ENCODE measurements at regions not wholly inside any gene's neighbourhood (a gene's known extent, or its start where the extent isn't known, plus 50 kb on each side); places are given as distances from the start of the nearest gene placed in this dataset.

DNA sequence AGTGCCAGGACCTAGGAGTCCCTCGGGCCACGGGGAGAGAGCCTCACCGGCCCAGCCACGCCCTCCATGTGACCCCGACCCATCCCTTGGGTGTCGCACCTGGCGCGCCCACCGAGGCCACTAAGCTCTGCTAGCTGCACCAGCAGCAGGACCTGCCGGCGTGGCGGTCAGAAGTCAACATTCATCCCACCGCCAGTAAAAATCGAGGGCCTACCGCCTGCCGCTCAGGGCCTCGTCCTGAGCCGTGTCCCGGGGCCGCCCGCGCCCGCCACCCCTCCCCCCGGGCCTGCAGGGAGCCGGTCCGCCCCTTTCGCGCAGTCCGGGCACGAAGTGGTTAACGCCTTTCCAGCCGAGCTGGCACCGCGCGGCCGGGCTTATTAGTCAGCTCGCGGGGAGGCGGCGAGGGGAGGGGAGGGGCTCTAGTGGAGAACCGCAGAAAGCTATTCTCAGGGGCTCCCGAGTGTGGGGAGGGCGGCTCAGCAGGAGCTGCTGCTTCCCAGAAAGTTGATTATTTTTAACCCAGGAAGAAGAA, 124.4 kb downstream of the C9orf50 start:
- TF ChIP-seq, protein P1, sequence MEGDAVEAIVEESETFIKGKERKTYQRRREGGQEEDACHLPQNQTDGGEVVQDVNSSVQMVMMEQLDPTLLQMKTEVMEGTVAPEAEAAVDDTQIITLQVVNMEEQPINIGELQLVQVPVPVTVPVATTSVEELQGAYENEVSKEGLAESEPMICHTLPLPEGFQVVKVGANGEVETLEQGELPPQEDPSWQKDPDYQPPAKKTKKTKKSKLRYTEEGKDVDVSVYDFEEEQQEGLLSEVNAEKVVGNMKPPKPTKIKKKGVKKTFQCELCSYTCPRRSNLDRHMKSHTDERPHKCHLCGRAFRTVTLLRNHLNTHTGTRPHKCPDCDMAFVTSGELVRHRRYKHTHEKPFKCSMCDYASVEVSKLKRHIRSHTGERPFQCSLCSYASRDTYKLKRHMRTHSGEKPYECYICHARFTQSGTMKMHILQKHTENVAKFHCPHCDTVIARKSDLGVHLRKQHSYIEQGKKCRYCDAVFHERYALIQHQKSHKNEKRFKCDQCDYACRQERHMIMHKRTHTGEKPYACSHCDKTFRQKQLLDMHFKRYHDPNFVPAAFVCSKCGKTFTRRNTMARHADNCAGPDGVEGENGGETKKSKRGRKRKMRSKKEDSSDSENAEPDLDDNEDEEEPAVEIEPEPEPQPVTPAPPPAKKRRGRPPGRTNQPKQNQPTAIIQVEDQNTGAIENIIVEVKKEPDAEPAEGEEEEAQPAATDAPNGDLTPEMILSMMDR (IDR thresholded peaks at IDR 0.05): no peak
- no peak for TF ChIP-seq ZFX (IDR thresholded peaks at IDR 0.05; ENCODE audit: borderline replicate concordance)

Data from 22Rv1 (cell line).